K562 (cell line): ENCODE measurements at regions not wholly inside any gene's neighbourhood (a gene's known extent, or its start where the extent isn't known, plus 50 kb on each side); places are given as distances from the start of the nearest gene placed in this dataset.

ENCODE experiments used
- ATAC-seq: fragments of 200-7000 bp; cut with Tn5 transposase; 3 replicates; pipeline ENCODE4 v1.9.1; 2020; ENCODE audit warnings: moderate library complexity
- BruUV-seq: library from RNA; stranded (reverse); fragments of 400-500 nt; replicated peaks from 2 replicates; lab custom pipeline; 2021; lab: Mats Ljungman, UMichigan
- CTCF ChIA-PET: fragments of 300-600 bp; formaldehyde crosslinking; extraction: SDS; loops from one replicate; lab custom pipeline; 2021; ENCODE audit warnings: low intra/inter-chr PET ratio; lab: Yijun Ruan, JAX
- POLR2A ChIA-PET: fragments of 300-600, 350-650 bp; sonication (Branson Sonifier 250); formaldehyde crosslinking; extraction: SDS; loops from one replicate; lab custom pipeline; 2021; ENCODE audit warnings: antibody characterized with exemption, inconsistent platforms; lab: Yijun Ruan, JAX
- DNase-seq, 4 experiments: peaks; one replicate each; pipeline versions ENCODE4 v3.0.0 to v3.0.0-alpha.2; 2011 to 2018; ENCODE audit warnings: low spot score in 3 of 4, mixed read lengths in 3 of 4; ENCODE audit errors: extremely low read depth in 1 of 4
- FAIRE-seq: peaks from 2 replicates; lab custom pipeline; 2011; peaks lifted over from hg19 to GRCh38; lab: Jason Lieb, UNC
- H2AFZ ChIP-seq: 2 replicates; pipeline ENCODE4 v1.6.0; 2011; ENCODE audit warnings: low read depth, low read length, control low read depth, inconsistent platforms
- H3K27ac ChIP-seq: fragments of 200-600 bp; 3 replicates; pipeline ENCODE4 v1.8.0; 2011; ENCODE audit warnings: low read depth, mild to moderate bottlenecking, control low read depth, inconsistent platforms, low read length, moderate library complexity, mixed read lengths; ENCODE audit errors: extremely low read depth
- H3K27me3 ChIP-seq, 2 experiments: fragments of 300-600 bp in 1 of 2; 2 replicates in 1 of 2; 3 replicates in 1 of 2; pipeline versions ENCODE4 v1.6.0 to v1.8.0; 2011; ENCODE audit warnings: inconsistent platforms in 2 of 2, low read length in 2 of 2, mild to moderate bottlenecking in 1 of 2, mixed read lengths in 1 of 2, moderate library complexity in 1 of 2; ENCODE audit not compliant: control insufficient read depth in 2 of 2, insufficient read depth in 2 of 2
- H3K36me3 ChIP-seq: fragments of 300-600 bp; 3 replicates; pipeline ENCODE4 v1.8.0; 2011; ENCODE audit warnings: mild to moderate bottlenecking, low read length, inconsistent platforms; ENCODE audit not compliant: control insufficient read depth, insufficient read depth
- H3K4me1 ChIP-seq, 2 experiments: fragments of 200-600 bp in 1 of 2; replicated peaks in 1 of 2; 2 replicates in 1 of 2; 3 replicates in 1 of 2; pipeline versions ENCODE4 v1.5.1 to v1.8.0; 2011; ENCODE audit warnings: inconsistent platforms in 2 of 2, low read length in 2 of 2, mild to moderate bottlenecking in 1 of 2, mixed read lengths in 1 of 2, moderate library complexity in 1 of 2; ENCODE audit not compliant: control insufficient read depth in 2 of 2, insufficient read depth in 2 of 2
- H3K4me2 ChIP-seq: 2 replicates; pipeline ENCODE4 v1.6.1; 2011; ENCODE audit warnings: low read length, control low read depth, inconsistent platforms, mixed read lengths; ENCODE audit not compliant: insufficient read depth
- H3K4me3 ChIP-seq: fragments of 200-600 bp; sonication (generic), shearing (Covaris generic); 2 replicates; pipeline ENCODE4 v1.5.1; 2016; ENCODE audit warnings: control low read depth, inconsistent platforms
- H3K79me2 ChIP-seq: fragments of 200-600 bp; 3 replicates; pipeline ENCODE4 v1.8.0; 2011; ENCODE audit warnings: low read length, inconsistent platforms; ENCODE audit not compliant: control insufficient read depth, insufficient read depth
- H3K9ac ChIP-seq, 2 experiments: 2 replicates each; pipeline versions ENCODE4 v1.6.0 to v1.6.1; 2011; ENCODE audit warnings: low read depth in 2 of 2, low read length in 2 of 2, control low read depth in 1 of 2, inconsistent platforms in 1 of 2, mild to moderate bottlenecking in 1 of 2, mixed read lengths in 1 of 2; ENCODE audit not compliant: insufficient read depth in 1 of 2
- H3K9me1 ChIP-seq: one replicate; pipeline ENCODE4 v1.6.0; 2011; ENCODE audit warnings: inconsistent platforms, mild to moderate bottlenecking, low read length, moderate library complexity; ENCODE audit not compliant: control insufficient read depth, insufficient read depth
- H3K9me3 ChIP-seq: replicated peaks from 2 replicates; pipeline ENCODE4 v1.5.1; 2011; ENCODE audit warnings: low read depth, low read length, inconsistent platforms; ENCODE audit not compliant: control insufficient read depth, insufficient read depth
- H4K20me1 ChIP-seq: replicated peaks from 2 replicates; pipeline ENCODE4 v1.6.1; 2011; ENCODE audit warnings: low read length, inconsistent platforms, mixed read lengths; ENCODE audit not compliant: control insufficient read depth, insufficient read depth
- RBM14 ChIP-seq: fragments of 200-400 bp; formaldehyde crosslinking; IDR thresholded peaks from 2 replicates; pipeline ENCODE4 v1.6.1; 2018; ENCODE audit warnings: low read depth, mild to moderate bottlenecking, low read length, moderate library complexity, borderline replicate concordance; ENCODE audit not compliant: insufficient read depth
- ZNF217 ChIP-seq: sonication (generic); formaldehyde crosslinking; IDR thresholded peaks from 2 replicates; pipeline ENCODE4 v1.8.0; 2022; ENCODE audit warnings: mild to moderate bottlenecking, missing genetic modification reagents
- WGBS: fragments of 100-300 bp; shearing (Covaris generic); methylation state at CpG from one replicate; pipeline ENCODE4 v1.1.6; 2016; ENCODE audit warnings: low coverage, mixed read lengths; ENCODE audit not compliant: insufficient coverage; ENCODE audit errors: missing lambda C conversion rate; 5-methylcytosine and 5-hydroxymethylcytosine counted together
- in situ Hi-C: fragments of 300-500 bp; cut with MboI; formaldehyde crosslinking; loops from 4 replicates; pipeline ENCODE4 v1.15.0; 2018; ENCODE audit warnings: inconsistent platforms, mixed read lengths
- intact Hi-C: fragments of 100-400 bp; cut with micrococcal nuclease; formaldehyde crosslinking; loops from 2 replicates; pipeline ENCODE4 v1.14.2; 2022
- TF ChIP-seq, protein P1 (sequence below), 2 experiments: IDR thresholded peaks; 2 replicates each; pipeline ENCODE4 v1.6.1; 2012; ENCODE audit warnings: improper control_type of control experiment in 2 of 2, low read depth in 2 of 2, low read length in 2 of 2, borderline replicate concordance in 1 of 2
- TF ChIP-seq, protein P2 (sequence below): fragments of 450-650 bp; IDR thresholded peaks from 2 replicates; pipeline ENCODE4 v1.6.1; 2016; ENCODE audit warnings: low read depth, mild to moderate bottlenecking, moderate library complexity
- TF ChIP-seq, protein P3 (sequence below): fragments of 450-650 bp; IDR thresholded peaks from 2 replicates; pipeline ENCODE4 v1.6.1; 2016; ENCODE audit warnings: mild to moderate bottlenecking, moderate library complexity

DNA sequence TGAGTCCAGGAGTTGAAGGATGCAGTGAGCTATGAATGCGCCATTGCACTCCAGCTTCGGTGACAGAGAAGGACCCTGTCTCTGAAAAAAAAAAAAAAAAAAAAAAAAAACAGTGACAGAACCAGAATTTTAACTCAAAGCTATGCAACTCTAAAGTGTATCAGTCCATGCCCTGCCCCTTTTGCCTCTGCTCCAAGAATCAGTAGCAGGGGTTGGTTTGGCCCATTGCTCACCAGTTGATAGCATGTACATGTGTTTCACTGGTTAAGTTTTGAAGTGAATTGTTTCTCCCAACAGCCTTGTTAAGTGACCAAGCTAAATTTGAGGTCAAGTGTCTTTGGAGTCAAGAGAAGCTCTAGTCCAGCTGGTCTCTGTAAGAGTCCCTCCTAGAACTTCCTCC, 245.9 kb downstream of the PLPP3 start (continued):
- TF ChIP-seq ZNF217 (no peak), RBM14 (no peak)
- TF ChIP-seq, protein P1, sequence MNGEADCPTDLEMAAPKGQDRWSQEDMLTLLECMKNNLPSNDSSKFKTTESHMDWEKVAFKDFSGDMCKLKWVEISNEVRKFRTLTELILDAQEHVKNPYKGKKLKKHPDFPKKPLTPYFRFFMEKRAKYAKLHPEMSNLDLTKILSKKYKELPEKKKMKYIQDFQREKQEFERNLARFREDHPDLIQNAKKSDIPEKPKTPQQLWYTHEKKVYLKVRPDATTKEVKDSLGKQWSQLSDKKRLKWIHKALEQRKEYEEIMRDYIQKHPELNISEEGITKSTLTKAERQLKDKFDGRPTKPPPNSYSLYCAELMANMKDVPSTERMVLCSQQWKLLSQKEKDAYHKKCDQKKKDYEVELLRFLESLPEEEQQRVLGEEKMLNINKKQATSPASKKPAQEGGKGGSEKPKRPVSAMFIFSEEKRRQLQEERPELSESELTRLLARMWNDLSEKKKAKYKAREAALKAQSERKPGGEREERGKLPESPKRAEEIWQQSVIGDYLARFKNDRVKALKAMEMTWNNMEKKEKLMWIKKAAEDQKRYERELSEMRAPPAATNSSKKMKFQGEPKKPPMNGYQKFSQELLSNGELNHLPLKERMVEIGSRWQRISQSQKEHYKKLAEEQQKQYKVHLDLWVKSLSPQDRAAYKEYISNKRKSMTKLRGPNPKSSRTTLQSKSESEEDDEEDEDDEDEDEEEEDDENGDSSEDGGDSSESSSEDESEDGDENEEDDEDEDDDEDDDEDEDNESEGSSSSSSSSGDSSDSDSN (IDR thresholded peaks at IDR 0.05; ENCODE audit: borderline replicate concordance in 1 of 2, low read depth in 2 of 2, low read length in 2 of 2) = no peak
- TF ChIP-seq, protein P2, sequence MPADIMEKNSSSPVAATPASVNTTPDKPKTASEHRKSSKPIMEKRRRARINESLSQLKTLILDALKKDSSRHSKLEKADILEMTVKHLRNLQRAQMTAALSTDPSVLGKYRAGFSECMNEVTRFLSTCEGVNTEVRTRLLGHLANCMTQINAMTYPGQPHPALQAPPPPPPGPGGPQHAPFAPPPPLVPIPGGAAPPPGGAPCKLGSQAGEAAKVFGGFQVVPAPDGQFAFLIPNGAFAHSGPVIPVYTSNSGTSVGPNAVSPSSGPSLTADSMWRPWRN = no peak

DNA sequence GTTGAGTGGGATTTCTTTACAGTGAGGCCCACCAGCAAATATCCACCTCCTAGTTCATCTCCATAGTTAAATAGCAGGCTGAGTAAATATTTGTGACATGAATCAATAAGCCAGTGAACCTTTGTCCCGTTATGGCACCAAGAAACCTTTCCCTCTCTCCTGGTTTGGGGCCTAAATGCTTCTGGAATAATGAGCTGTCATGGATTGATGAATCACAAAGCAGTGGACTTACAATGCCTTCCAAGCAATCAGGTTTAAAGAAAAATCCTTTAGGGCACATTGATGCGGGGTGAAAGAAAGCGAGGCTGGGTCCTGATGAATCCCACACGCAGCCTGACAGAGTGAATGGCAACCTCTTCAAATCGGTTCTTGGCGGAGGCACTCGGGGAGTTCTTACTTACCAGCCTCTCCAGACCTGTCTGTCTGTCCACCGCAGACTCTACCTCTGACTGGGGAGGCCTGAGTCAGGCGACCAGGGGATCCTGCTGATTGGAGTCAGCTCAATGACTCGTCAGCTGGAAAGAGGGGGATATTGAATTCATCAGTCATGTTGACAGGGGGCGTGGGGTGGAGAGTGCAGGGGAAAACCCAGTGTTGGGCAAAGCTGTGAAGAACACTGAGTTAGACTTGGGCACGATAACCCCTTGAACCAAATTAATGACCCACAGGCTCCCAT, 247.3 kb downstream of the PLPP3 start:
- H3K4me2 ChIP-seq = no peak overlapping the region
- no peak overlapping the region for H3K27ac ChIP-seq
- CTCF ChIA-PET = no interaction called here
- TF ChIP-seq, protein P3, sequence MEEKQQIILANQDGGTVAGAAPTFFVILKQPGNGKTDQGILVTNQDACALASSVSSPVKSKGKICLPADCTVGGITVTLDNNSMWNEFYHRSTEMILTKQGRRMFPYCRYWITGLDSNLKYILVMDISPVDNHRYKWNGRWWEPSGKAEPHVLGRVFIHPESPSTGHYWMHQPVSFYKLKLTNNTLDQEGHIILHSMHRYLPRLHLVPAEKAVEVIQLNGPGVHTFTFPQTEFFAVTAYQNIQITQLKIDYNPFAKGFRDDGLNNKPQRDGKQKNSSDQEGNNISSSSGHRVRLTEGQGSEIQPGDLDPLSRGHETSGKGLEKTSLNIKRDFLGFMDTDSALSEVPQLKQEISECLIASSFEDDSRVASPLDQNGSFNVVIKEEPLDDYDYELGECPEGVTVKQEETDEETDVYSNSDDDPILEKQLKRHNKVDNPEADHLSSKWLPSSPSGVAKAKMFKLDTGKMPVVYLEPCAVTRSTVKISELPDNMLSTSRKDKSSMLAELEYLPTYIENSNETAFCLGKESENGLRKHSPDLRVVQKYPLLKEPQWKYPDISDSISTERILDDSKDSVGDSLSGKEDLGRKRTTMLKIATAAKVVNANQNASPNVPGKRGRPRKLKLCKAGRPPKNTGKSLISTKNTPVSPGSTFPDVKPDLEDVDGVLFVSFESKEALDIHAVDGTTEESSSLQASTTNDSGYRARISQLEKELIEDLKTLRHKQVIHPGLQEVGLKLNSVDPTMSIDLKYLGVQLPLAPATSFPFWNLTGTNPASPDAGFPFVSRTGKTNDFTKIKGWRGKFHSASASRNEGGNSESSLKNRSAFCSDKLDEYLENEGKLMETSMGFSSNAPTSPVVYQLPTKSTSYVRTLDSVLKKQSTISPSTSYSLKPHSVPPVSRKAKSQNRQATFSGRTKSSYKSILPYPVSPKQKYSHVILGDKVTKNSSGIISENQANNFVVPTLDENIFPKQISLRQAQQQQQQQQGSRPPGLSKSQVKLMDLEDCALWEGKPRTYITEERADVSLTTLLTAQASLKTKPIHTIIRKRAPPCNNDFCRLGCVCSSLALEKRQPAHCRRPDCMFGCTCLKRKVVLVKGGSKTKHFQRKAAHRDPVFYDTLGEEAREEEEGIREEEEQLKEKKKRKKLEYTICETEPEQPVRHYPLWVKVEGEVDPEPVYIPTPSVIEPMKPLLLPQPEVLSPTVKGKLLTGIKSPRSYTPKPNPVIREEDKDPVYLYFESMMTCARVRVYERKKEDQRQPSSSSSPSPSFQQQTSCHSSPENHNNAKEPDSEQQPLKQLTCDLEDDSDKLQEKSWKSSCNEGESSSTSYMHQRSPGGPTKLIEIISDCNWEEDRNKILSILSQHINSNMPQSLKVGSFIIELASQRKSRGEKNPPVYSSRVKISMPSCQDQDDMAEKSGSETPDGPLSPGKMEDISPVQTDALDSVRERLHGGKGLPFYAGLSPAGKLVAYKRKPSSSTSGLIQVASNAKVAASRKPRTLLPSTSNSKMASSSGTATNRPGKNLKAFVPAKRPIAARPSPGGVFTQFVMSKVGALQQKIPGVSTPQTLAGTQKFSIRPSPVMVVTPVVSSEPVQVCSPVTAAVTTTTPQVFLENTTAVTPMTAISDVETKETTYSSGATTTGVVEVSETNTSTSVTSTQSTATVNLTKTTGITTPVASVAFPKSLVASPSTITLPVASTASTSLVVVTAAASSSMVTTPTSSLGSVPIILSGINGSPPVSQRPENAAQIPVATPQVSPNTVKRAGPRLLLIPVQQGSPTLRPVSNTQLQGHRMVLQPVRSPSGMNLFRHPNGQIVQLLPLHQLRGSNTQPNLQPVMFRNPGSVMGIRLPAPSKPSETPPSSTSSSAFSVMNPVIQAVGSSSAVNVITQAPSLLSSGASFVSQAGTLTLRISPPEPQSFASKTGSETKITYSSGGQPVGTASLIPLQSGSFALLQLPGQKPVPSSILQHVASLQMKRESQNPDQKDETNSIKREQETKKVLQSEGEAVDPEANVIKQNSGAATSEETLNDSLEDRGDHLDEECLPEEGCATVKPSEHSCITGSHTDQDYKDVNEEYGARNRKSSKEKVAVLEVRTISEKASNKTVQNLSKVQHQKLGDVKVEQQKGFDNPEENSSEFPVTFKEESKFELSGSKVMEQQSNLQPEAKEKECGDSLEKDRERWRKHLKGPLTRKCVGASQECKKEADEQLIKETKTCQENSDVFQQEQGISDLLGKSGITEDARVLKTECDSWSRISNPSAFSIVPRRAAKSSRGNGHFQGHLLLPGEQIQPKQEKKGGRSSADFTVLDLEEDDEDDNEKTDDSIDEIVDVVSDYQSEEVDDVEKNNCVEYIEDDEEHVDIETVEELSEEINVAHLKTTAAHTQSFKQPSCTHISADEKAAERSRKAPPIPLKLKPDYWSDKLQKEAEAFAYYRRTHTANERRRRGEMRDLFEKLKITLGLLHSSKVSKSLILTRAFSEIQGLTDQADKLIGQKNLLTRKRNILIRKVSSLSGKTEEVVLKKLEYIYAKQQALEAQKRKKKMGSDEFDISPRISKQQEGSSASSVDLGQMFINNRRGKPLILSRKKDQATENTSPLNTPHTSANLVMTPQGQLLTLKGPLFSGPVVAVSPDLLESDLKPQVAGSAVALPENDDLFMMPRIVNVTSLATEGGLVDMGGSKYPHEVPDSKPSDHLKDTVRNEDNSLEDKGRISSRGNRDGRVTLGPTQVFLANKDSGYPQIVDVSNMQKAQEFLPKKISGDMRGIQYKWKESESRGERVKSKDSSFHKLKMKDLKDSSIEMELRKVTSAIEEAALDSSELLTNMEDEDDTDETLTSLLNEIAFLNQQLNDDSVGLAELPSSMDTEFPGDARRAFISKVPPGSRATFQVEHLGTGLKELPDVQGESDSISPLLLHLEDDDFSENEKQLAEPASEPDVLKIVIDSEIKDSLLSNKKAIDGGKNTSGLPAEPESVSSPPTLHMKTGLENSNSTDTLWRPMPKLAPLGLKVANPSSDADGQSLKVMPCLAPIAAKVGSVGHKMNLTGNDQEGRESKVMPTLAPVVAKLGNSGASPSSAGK = 0 out of 2 replicates have a peak, but pooled peaks have one; percentile 25

More for the DNA sequence above, 247.3 kb downstream of the PLPP3 start:
- H4K20me1 ChIP-seq = no peaks in the 10 kb centered on the region
- H3K79me2 ChIP-seq = no peaks in the 10 kb centered on the region
- no peak overlapping the region for H3K4me3 ChIP-seq
- POLR2A ChIA-PET = no interaction called here
- intact Hi-C loops = no loop called here
- H3K4me1 ChIP-seq = no peaks in the 10 kb centered on the region
- in situ Hi-C loops = no loop called here
- FAIRE-seq (peak; percentile 40), DNase-seq (peak in 2 of 4 experiments; percentile 16 to 36), ATAC-seq (peak; percentile 80)
- no peaks in the 10 kb centered on the region for H3K9me3 ChIP-seq
- H3K9ac ChIP-seq = no peak overlapping the region
- no TSS peak for BruUV-seq
- WGBS = 4% methylated on average over 10 of the region's 12 CpGs
- H3K36me3 ChIP-seq = no peaks in the 10 kb centered on the region
- no peaks in the 10 kb centered on the region for H3K27me3 ChIP-seq
- no peak overlapping the region; the same call in 1 of the 2 replicates for H2AFZ ChIP-seq
- no peaks in the 10 kb centered on the region for H3K9me1 ChIP-seq
